Progenitor cell of endocrine pancreas (in vitro differentiated cells): ENCODE measurements at regions not wholly inside any gene's neighbourhood (a gene's known extent, or its start where the extent isn't known, plus 50 kb on each side); places are given as distances from the start of the nearest gene placed in this dataset.
A peak's percentile ranks its signal among the peaks of the same experiment; 100 is the strongest.

Experiments
- DNase-seq: peaks from one replicate; pipeline ENCODE4 v3.0.0; 2021; ENCODE audit warnings: low spot score; ENCODE audit not compliant: unreplicated experiment
- H3K27ac Mint-ChIP-seq: 2 replicates; pipeline ENCODE4 v1.8.0; 2021; ENCODE audit warnings: mild to moderate bottlenecking, moderate library complexity, mixed read lengths
- H3K27me3 Mint-ChIP-seq: 2 replicates; pipeline ENCODE4 v1.8.0; 2021; ENCODE audit warnings: mixed read lengths
- H3K36me3 Mint-ChIP-seq: 2 replicates; pipeline ENCODE4 v1.8.0; 2022; ENCODE audit warnings: mixed read lengths; ENCODE audit not compliant: insufficient read depth
- H3K4me1 Mint-ChIP-seq: 2 replicates; pipeline ENCODE4 v1.8.0; 2021; ENCODE audit warnings: low read depth, mixed read lengths
- H3K4me3 Mint-ChIP-seq: 2 replicates; pipeline ENCODE4 v1.8.0; 2021; ENCODE audit warnings: low read depth, mild to moderate bottlenecking, moderate library complexity, mixed read lengths
- H3K9me3 Mint-ChIP-seq: 2 replicates; pipeline ENCODE4 v1.8.0; 2021; ENCODE audit warnings: low read depth, mixed read lengths
- TF ChIP-seq, protein P1 (sequence below): fragments of 200-600 bp; sonication (generic); IDR thresholded peaks from one replicate; pipeline ENCODE4 v1.5.0; 2021; ENCODE audit warnings: antibody characterized with exemption, mild to moderate bottlenecking; ENCODE audit not compliant: unreplicated experiment

DNA sequence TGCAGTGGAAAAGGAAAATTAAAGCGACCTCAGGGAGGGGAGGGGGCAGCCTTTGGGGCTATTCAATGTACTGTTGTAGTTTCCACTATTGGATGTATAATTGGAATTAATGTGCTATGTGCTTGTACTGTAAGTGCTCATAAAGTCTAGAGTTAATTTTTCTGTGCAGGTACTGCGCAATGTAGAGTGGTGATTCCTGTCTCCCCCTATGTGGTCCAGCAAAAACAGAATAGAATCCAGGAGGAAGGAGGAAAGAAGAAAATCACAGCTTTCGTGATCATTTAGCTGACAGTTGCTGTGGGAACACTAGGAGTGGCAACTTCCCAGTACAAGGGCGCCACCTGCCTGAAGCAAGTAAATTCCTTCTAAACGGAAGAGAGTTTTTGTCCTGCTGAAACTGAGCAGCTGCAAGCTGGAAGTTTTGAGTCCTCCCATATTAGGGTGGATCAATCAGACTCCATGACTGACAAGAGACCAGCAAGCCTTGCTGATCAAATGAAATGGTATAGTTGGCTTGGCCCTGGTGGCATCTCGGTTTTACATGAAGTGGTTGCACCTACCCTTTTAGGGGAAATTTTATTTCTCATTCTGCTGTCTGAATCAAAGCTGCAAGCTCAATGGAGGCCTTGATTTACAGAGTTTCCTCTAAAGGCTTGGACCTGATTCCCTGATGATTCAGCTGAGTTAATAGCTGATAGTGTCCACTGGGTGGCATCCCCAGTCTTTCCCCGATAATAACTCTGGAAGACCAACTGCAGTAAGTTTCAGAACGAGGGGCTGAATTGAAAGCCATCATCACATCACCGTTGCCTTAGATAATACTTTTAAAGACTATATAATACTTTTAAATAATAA is 299.8 kb downstream of the HGF start:
- DNase-seq = peak; percentile 52
- Mint-ChIP-seq H3K4me3 (no peak overlapping the region), H3K9me3 (no peaks in the 10 kb centered on the region), H3K27ac (peak overlapping the region; percentile 4), H3K36me3 (no peaks in the 10 kb centered on the region), H3K27me3 (no peaks in the 10 kb centered on the region), H3K4me1 (peaks cover 18% of the 10 kb centered on the region)
- TF ChIP-seq, protein P1, sequence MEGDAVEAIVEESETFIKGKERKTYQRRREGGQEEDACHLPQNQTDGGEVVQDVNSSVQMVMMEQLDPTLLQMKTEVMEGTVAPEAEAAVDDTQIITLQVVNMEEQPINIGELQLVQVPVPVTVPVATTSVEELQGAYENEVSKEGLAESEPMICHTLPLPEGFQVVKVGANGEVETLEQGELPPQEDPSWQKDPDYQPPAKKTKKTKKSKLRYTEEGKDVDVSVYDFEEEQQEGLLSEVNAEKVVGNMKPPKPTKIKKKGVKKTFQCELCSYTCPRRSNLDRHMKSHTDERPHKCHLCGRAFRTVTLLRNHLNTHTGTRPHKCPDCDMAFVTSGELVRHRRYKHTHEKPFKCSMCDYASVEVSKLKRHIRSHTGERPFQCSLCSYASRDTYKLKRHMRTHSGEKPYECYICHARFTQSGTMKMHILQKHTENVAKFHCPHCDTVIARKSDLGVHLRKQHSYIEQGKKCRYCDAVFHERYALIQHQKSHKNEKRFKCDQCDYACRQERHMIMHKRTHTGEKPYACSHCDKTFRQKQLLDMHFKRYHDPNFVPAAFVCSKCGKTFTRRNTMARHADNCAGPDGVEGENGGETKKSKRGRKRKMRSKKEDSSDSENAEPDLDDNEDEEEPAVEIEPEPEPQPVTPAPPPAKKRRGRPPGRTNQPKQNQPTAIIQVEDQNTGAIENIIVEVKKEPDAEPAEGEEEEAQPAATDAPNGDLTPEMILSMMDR = peak; percentile 79

DNA sequence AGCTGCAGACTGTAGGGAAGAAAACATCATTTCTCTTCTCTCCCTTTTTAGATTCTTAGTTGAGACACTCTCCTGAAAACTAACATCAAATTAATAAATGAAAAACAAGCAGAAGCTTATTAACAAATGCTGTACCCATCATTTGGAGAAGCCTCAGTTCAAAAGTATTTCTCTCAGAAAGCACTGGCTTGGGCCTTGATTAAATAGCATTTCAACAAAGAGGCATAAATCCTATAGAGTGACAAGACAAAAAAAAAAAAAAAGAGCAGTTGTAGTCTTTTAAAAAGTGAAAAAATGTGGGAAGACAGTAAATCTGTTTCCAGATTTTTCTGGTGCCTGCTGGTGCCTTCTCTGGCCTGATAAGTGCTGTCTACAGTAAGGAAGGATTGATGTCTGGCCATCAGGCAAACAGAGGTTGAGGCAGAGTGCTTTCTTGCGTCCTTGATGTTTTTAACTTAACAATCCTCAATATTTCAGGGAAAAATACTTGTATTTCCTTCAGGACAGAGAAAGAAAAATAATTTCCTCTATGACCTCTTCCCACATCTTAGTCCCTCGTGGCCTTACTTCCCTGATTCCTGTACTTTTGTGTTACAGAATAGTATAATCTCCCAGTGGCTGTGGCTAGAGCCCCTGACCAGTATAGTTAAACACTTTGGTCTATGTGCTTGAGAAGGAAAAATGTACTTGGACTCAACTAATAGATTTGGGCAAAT is 300.5 kb downstream of the HGF start:
- TF ChIP-seq, protein P1 = no peak
- Mint-ChIP-seq H3K9me3 (no peaks in the 10 kb centered on the region), H3K4me1 (peaks cover 18% of the 10 kb centered on the region), H3K36me3 (no peaks in the 10 kb centered on the region), H3K4me3 (no peak overlapping the region), H3K27me3 (peaks cover 5% of the 10 kb centered on the region), H3K27ac (no peak overlapping the region)
- no peak for DNase-seq

DNA sequence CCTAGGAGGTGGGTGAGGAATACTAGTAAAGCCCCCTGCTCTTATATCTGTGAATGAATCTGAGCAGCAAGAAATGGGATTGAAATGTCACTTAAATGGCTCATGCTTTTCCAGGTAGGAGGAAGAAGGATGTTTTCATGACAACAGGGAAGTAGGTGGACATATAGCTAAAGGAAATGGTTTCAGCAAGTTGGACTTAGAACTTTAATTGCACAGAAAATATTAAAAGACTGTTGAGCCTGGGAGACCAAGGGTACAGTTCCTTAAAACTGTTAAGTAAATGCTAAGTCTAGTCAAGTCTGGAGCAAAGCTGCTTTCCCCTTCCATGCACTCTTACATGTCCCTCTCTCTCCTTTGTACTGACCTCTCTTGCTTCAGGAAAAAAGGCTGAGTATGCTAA is 301.3 kb downstream of the HGF start:
- no peaks in the 10 kb centered on the region for H3K36me3 Mint-ChIP-seq
- TF ChIP-seq, protein P1 = no peak
- no peak for DNase-seq
- H3K9me3 Mint-ChIP-seq = no peaks in the 10 kb centered on the region
- H3K27ac Mint-ChIP-seq = no peak overlapping the region
- peaks cover 18% of the 10 kb centered on the region for H3K4me1 Mint-ChIP-seq
- no peak overlapping the region for H3K4me3 Mint-ChIP-seq
- peaks cover 5% of the 10 kb centered on the region for H3K27me3 Mint-ChIP-seq

DNA sequence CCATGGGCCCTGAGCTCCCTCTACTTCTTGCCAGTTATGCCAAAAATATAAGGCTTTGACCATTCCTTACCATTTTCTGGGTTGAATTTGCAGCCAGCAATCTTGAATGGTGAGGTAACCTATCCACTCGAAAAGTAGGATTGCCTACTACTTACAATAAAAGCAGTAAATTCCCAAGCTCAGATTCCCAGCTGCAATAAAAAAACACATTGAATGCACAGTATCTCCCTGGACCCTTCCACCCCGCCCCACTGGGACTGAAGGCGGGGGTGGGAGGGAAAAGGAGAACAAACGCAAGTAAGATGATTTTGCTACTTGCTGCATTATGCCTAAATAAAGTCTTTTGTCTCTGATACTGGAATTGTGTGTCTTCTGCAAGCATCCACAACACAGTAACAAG is 301.9 kb downstream of the HGF start:
- H3K4me1 Mint-ChIP-seq = peaks cover 18% of the 10 kb centered on the region
- H3K4me3 Mint-ChIP-seq = no peak overlapping the region
- no peaks in the 10 kb centered on the region for H3K36me3 Mint-ChIP-seq
- H3K27ac Mint-ChIP-seq = no peak overlapping the region
- peaks cover 7% of the 10 kb centered on the region for H3K27me3 Mint-ChIP-seq
- DNase-seq = no peak
- no peaks in the 10 kb centered on the region for H3K9me3 Mint-ChIP-seq
- TF ChIP-seq, protein P1 = no peak

DNA sequence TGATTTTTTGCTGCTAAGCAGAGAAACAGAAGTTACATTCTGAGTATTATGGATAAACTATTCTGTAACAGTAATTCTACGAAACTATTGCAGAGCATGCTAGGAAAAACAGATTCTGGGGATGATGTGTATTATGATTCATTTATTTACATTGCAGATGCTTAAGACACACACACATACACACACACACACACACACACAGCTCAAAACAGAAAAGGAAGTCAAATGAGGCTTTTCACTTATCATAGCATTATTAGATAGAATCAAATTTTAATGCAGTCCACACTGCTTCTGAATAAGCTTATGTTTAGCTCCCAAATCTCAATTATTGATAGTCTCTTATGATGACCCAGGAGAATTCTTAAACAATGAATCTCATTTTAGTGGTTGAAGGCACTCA is 307.2 kb downstream of the HGF start:
- Mint-ChIP-seq H3K27ac (no peak overlapping the region), H3K9me3 (no peaks in the 10 kb centered on the region), H3K27me3 (peaks cover 8% of the 10 kb centered on the region), H3K36me3 (no peaks in the 10 kb centered on the region), H3K4me1 (no peaks in the 10 kb centered on the region), H3K4me3 (no peak overlapping the region)
- TF ChIP-seq, protein P1 = no peak
- no peak for DNase-seq
